Endothelial cell of umbilical vein (primary cell): ENCODE measurements at regions not wholly inside any gene's neighbourhood (a gene's known extent, or its start where the extent isn't known, plus 50 kb on each side); places are given as distances from the start of the nearest gene placed in this dataset.

Experiments
- CTCF ChIP-seq, 2 donors: IDR thresholded peaks; 1 replicate in 1 of 2; 2 replicates in 1 of 2; pipeline ENCODE4 v1.5.1; 2011; ENCODE audit warnings: low read length in 2 of 2, mild to moderate bottlenecking in 2 of 2, moderate library complexity in 2 of 2, control low read depth in 1 of 2, inconsistent platforms in 1 of 2, low read depth in 1 of 2; ENCODE audit not compliant: insufficient read depth in 1 of 2; ENCODE audit errors: extremely low read depth in 1 of 2
- EZH2 ChIP-seq: IDR thresholded peaks from 2 replicates; pipeline ENCODE4 v1.6.1; 2012; ENCODE audit warnings: borderline replicate concordance, low read depth, mild to moderate bottlenecking, moderate library complexity, low read length, inconsistent platforms; ENCODE audit not compliant: severe bottlenecking
- FOS ChIP-seq: IDR thresholded peaks from 2 replicates; pipeline ENCODE4 v1.6.1; 2011; ENCODE audit warnings: mild to moderate bottlenecking, low read length, moderate library complexity, borderline replicate concordance; ENCODE audit not compliant: insufficient read depth
- GATA2 ChIP-seq: IDR thresholded peaks from 2 replicates; pipeline ENCODE4 v1.7.0; 2011; ENCODE audit warnings: low read depth, mild to moderate bottlenecking, moderate library complexity, mixed read lengths, low read length; ENCODE audit not compliant: insufficient read length, insufficient read depth
- JUN ChIP-seq: IDR thresholded peaks from 2 replicates; pipeline ENCODE4 v1.6.1; 2011; ENCODE audit warnings: borderline replicate concordance, low read depth; ENCODE audit not compliant: insufficient read length, insufficient read depth
- MAX ChIP-seq: IDR thresholded peaks from 2 replicates; pipeline ENCODE4 v1.6.1; 2011; ENCODE audit not compliant: insufficient read depth, insufficient read length
- MYC ChIP-seq: IDR thresholded peaks from one replicate; pipeline ENCODE4 v1.6.1; 2011; ENCODE audit warnings: mild to moderate bottlenecking, low read depth, low read length
- POLR2A ChIP-seq: IDR thresholded peaks from 2 replicates; pipeline ENCODE4 v1.6.1; 2012; ENCODE audit warnings: low read depth, mild to moderate bottlenecking, control low read depth, low read length
- POLR2AphosphoS5 ChIP-seq: IDR thresholded peaks from 2 replicates; pipeline ENCODE4 v1.6.1; 2012; ENCODE audit warnings: low read depth, mild to moderate bottlenecking, control low read depth, low read length, moderate library complexity; ENCODE audit not compliant: insufficient read depth

- TF ChIP-seq JUN: no peak
- TF ChIP-seq CTCF (IDR thresholded peaks at IDR 0.05; ENCODE audit: extremely low read depth in 1 of 2, insufficient read depth in 1 of 2, low read depth in 1 of 2, low read length in 2 of 2): no peak
- no peak for TF ChIP-seq POLR2A
- TF ChIP-seq EZH2: no peak
- TF ChIP-seq MAX: no peak
- no peak for TF ChIP-seq POLR2AphosphoS5
- TF ChIP-seq FOS: no peak
- TF ChIP-seq MYC: no peak
- no peak for TF ChIP-seq GATA2
Observed at GRCh38 chr4:150004481-150004880, 73.8 kb upstream of the DCLK2 start.
